Neural crest cell (in vitro differentiated cells): ENCODE measurements at regions not wholly inside any gene's neighbourhood (a gene's known extent, or its start where the extent isn't known, plus 50 kb on each side); places are given as distances from the start of the nearest gene placed in this dataset.

Source experiments
- DNase-seq: peaks from one replicate; pipeline ENCODE4 v3.0.0; 2021; ENCODE audit warnings: low read depth, mixed read lengths, low spot score
- H3K27ac Mint-ChIP-seq: one replicate; pipeline ENCODE4 v1.8.0; 2021; ENCODE audit warnings: mild to moderate bottlenecking, mixed read lengths; ENCODE audit not compliant: unreplicated experiment
- H3K27me3 Mint-ChIP-seq: 2 replicates; pipeline ENCODE4 v1.8.0; 2021; ENCODE audit warnings: low read depth, mild to moderate bottlenecking, mixed read lengths
- H3K36me3 Mint-ChIP-seq: 2 replicates; pipeline ENCODE4 v1.8.0; 2021; ENCODE audit warnings: low read depth, mild to moderate bottlenecking, mixed read lengths
- H3K4me1 Mint-ChIP-seq: 2 replicates; pipeline ENCODE4 v1.8.0; 2021; ENCODE audit warnings: mixed read lengths
- H3K4me3 Mint-ChIP-seq: one replicate; pipeline ENCODE4 v1.8.0; 2021; ENCODE audit warnings: mild to moderate bottlenecking, mixed read lengths
- H3K9me3 Mint-ChIP-seq: 2 replicates; pipeline ENCODE4 v1.8.0; 2021; ENCODE audit warnings: mixed read lengths
- CTCF ChIP-seq: fragments of 200-600 bp; sonication (generic); conservative IDR thresholded peaks from 2 replicates; pipeline ENCODE4 v1.5.0; 2021; ENCODE audit warnings: antibody characterized with exemption, mild to moderate bottlenecking

GRCh38 chr5:120738568-120738967 lies 274.5 kb downstream of the PRR16 start:
- Mint-ChIP-seq H3K9me3 (no peaks in the 10 kb centered on the region), H3K4me1 (no peaks in the 10 kb centered on the region), H3K36me3 (no peaks in the 10 kb centered on the region), H3K27ac (no peak overlapping the region), H3K27me3 (no peaks in the 10 kb centered on the region), H3K4me3 (no peak overlapping the region)
- DNase-seq = no peak
- no peak for TF ChIP-seq CTCF

- Mint-ChIP-seq H3K4me3 (no peak overlapping the region), H3K9me3 (no peaks in the 10 kb centered on the region), H3K27ac (no peak overlapping the region), H3K27me3 (no peaks in the 10 kb centered on the region), H3K4me1 (no peaks in the 10 kb centered on the region), H3K36me3 (no peaks in the 10 kb centered on the region)
- TF ChIP-seq CTCF = no peak
- DNase-seq = no peak
Measured at GRCh38 chr5:120740989-120741388, 276.9 kb downstream of the PRR16 start.

GRCh38 chr5:120748474-120748873 lies 284.4 kb downstream of the PRR16 start:
- H3K4me3 Mint-ChIP-seq = no peak overlapping the region
- no peaks in the 10 kb centered on the region for H3K27me3 Mint-ChIP-seq
- no peaks in the 10 kb centered on the region for H3K36me3 Mint-ChIP-seq
- peaks cover 3% of the 10 kb centered on the region for H3K9me3 Mint-ChIP-seq
- no peak for DNase-seq
- H3K27ac Mint-ChIP-seq = no peak overlapping the region
- TF ChIP-seq CTCF = no peak
- H3K4me1 Mint-ChIP-seq = no peaks in the 10 kb centered on the region

- Mint-ChIP-seq H3K27me3 (no peaks in the 10 kb centered on the region), H3K4me3 (no peak overlapping the region), H3K4me1 (no peaks in the 10 kb centered on the region), H3K36me3 (no peaks in the 10 kb centered on the region), H3K27ac (no peak overlapping the region), H3K9me3 (peaks cover 5% of the 10 kb centered on the region)
- TF ChIP-seq CTCF = no peak
- no peak for DNase-seq
Measured at GRCh38 chr5:120749737-120750136, 285.6 kb downstream of the PRR16 start.

- H3K27ac Mint-ChIP-seq = no peak overlapping the region
- no peak for TF ChIP-seq CTCF
- H3K4me1 Mint-ChIP-seq = no peaks in the 10 kb centered on the region
- peaks cover 12% of the 10 kb centered on the region for H3K9me3 Mint-ChIP-seq
- peaks cover 6% of the 10 kb centered on the region for H3K36me3 Mint-ChIP-seq
- no peaks in the 10 kb centered on the region for H3K27me3 Mint-ChIP-seq
- no peak overlapping the region for H3K4me3 Mint-ChIP-seq
- no peak for DNase-seq
Measured at GRCh38 chr5:120759587-120759986, 295.5 kb downstream of the PRR16 start.

- Mint-ChIP-seq H3K4me3 (no peak overlapping the region), H3K9me3 (no peaks in the 10 kb centered on the region), H3K36me3 (peaks cover 2% of the 10 kb centered on the region), H3K27me3 (no peaks in the 10 kb centered on the region), H3K4me1 (no peaks in the 10 kb centered on the region), H3K27ac (no peak overlapping the region)
- no peak for TF ChIP-seq CTCF
- DNase-seq = no peak
Measured at GRCh38 chr5:120761986-120762385, 297.9 kb downstream of the PRR16 start.
